ENCODE measurements at regions not wholly inside any gene's neighbourhood (a gene's known extent, or its start where the extent isn't known, plus 50 kb on each side); places are given as distances from the start of the nearest gene placed in this dataset.
"Not testable (repeated sequence)": the region's sequence is repeated elsewhere in the genome, so short reads cannot be mapped to it uniquely, and the experiment has no call there.

DNA sequence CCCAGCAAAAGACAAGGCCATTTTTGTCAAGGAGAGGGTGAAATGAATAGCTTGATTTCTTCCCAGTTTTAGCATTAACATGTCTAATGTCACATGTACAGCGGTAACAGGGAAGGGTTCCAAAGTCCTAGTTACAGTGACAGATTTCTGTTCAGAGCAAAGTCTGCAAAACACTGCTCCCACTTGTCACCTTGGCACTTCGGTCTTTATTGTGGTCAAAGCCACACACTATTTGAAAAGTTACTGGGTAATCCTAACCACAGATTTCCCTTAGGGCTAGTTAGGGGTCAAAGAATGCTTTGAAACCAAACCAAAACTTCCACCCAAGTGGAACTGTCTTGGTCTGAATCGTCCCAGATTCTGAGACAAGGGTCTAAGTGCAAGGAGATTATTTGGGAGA is 455.6 kb downstream of the HS3ST3B1 start:
- no peak for DNase-seq

DNA sequence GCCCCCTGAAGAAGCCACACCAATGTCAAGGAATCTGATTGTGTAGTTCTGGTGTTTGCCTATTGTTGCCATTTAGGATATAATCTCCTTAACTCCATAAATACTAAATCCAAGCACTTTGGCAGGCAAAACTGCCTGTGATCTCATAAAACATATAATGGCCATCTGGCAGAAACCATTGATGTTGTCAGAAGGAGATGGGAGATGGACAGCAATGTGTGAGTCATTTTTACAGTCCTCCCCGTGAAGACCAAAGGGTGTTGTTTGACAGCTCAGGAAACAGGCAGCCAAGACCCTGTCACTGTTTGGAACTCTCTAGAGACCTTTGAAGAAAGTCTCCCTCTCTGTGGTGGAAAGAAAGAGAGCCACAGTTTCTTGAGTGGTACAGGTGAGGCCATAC is 454.1 kb downstream of the HS3ST3B1 start:
- DNase-seq = no peak

DNA sequence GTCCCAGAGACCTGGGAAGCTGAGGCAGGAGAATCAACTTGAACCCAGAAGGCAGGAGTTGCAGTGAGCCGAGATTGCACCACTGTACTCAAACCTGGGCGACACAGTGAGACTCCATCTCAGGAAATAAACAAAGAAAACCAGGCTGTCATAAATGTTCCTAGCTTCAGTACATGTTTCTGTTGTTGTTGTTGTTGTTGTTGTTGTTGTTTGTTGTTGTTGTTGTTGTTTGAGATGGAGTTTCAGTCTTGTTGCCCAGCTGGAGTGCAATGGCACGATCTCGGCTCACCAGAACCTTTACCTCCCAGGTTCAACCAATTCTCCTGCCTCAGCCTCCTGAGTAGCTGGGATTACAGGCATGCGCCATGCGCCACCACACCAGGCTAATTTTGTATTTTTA is 452.5 kb downstream of the HS3ST3B1 start:
- no peak for DNase-seq

DNA sequence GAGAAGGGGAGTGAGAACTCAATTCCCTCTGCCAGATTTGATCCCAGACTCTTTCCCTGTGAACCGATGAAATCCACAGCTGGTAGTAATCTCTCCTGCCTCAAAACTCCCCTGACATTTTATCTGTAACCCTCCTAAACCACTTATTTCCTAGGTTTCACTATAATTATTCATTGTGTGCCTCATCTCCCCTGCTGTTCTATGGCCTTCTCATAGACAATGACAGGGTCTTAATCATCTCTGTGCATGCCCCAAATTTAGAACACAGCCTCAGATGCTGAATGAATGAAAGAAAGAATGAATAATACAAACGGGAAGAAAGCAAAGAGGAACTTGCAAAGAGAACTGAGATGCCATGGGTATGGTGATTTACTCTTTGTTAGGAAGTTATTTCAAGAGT is 451.1 kb downstream of the HS3ST3B1 start:
- no peak for DNase-seq

DNA sequence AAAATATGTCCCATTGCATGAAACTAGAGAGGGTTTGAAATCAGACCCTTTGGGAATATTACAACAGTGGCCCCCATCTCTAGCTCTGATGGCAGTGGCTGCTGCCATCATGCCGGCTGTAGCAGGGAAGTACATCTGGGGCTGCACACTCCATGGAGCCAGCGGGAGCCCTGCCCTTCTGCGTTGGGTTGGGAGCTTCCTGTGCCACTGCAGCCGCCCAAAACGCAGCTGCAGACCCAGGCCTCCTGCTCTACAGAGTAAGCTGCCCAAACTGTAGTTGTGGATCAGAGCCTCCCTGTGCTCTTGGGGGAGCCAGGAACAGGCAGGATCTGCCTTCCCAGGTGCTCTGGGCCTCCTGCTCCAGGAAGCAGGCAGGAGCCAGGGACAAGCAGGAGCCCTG is 450.0 kb downstream of the HS3ST3B1 start:
- no peak for DNase-seq

DNA sequence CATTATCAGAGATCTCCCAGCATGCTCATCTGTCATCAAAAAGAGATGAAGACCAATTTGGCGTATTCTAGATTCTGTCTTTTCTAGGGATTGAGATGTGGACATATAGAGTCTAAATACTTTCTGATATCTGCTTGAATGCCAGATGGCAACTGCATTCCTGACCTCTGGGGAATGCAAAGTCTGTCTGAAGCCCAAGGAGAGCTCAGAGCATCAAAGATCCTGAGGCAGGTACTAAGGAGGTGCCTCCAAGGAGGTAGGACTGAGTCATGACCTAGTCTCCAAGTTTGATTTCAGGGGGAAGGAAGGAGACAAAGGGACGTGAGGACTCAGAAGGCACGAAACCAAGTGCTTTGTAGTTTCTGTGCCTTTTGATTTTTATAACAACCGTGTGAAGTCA is 448.4 kb downstream of the HS3ST3B1 start:
- no peak for DNase-seq

DNA sequence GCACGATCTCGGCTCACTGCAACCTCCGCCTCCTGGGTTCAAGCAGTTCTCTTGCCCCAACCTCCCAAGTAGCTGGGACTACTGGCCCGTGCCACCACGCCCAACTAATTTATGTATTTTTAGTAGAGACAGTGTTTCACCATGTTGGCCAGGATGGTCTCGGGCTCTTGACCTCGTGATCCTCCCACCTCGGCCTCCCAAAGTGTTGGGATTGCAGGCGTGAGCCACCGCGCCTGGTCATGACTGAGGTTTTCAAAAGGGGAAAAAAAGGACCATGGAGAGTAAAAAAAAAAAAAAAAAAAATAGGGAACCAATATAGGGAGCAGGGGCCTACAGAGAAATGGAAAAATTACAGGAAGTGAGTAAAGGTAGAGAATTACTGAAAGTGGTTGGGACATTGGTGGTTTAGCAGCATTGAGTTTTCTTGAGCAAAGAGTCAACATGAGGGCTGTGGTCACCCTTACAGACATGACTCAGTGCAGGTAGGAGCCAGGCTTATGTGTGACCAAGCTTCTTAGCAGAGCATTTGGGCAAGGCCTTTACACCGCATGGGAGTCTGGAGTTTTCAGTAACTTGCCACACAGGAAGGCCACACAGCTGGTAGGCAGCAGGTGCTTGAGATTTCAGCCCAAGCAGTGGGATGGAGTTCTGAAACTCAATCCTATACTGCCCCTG is 447.3 kb downstream of the HS3ST3B1 start:
- DNase-seq = no peak

DNA sequence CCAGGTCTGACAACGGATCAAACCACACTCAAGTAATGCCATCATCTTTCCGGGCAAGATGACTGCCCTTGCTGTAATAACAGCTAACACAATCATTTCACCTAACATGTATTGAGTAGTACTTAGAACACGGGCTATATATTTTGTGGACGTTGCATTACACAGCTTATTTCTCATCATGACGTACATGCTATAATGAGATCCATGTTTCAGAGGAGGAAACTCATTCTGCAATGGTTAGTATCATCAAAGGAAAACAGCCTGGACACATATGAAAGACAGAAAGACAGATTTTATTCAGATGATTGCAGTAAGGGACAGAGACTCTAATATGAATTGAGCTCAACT is 446.7 kb downstream of the HS3ST3B1 start:
- DNase-seq = no peak

DNA sequence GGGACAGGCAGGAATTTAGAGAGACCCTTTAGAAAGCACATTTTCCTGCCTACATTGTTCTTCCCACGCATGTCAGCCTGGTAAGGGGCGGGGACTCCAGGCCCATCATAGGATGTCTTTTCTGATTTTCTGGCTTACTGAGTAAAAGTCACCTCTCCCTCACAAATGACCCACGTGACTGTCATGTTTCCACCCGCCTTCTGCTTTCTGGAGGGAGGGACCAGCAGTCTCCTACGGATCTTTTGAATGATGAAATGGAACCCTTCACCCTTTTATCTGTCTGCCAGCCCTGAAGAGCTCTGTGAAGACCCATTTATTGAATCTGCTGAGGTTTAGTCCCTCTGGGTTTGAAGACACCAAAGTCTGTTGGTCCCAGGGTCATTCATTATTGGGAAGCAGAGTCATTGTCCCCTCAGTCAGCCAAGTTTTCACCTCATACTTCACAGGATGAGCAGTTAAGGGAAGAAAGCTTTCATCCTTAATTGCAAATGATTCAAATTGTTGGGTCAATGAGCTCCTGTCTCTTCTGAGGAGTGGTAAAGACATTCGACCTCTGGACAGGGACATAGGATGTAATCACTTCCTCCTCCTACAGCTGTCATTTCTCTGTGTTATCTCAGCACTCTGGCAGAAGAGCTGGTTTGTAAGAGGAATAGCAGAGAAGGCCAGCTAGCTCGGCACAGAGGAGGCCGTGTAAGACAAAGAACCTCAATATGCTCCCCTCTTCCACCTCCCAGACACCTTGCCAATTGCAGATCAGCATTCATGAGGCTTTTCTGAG is 446.1 kb downstream of the HS3ST3B1 start:
- DNase-seq = no peak

DNA sequence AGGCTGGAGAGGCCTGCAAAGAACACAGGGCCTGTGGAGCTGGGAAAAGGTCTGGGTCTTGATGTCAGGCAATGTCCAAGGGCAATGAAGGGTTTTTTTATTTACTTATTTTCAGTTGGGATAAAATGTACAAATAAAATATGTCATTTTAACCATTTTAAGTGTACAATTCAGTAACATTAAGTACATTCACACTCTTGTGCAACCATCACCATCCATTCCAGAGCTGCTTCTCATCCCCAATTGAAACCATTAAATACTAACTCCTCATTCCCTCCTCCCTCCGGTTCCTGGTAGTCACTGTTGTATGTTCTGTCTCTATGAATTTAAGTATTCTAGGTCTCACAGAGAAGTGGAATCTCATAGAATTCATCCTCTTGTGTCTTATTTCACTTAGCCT is 444.7 kb downstream of the HS3ST3B1 start:
- no peak for DNase-seq

DNA sequence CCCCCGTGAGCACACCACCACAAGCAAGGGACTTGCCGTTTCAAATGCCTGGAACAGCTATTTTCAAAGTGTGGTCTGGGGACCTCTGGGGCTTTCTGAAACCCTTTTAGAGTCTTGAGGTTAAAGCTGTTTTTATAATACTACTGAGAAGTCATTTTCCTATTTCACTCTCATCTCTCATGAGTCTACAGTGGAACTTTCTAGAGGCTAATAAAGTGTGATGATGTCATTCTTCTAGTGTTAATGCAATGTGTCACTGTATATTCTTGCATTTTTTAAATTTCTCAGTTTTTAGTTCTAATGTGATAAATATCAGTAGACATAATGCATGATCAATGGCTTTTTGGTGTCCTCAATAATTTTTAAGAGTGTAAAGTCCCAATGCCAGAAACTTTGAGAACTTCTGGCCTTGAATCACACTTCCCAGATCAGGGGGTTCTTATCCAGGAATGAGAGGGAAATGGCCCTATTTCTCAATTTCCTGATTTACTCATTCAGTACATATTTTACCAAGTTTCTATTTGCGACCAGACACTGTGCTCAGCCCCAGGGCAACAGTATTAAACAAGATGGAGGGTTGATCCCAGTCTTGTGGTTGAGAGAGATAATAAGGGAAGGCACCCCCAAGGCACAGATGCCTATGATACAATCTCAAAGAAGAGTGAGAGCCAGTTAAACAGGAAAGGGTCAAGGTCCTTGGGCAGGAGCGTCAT is 444.0 kb downstream of the HS3ST3B1 start:
- no peak for DNase-seq

DNA sequence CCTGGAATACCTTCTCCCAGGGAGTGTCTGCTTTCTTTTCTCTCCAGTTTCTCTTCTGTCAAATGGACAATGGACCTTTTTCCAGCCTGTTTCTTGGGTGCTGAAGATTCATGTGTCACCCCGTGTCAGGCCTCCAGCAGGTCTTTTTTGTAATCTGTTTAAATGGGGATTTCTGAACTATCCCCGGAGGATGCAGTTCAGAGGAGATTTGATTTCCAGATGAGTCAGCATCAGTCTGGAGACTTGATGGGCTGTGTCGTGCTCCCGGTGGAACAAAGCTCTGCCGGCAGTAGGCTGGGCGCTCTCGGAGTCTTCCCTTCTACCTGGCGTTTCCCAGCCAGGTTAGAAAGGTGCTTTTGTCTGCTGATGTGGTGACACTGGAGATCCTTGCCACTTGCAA is 440.6 kb downstream of the HS3ST3B1 start:
- DNase-seq = no peak

DNA sequence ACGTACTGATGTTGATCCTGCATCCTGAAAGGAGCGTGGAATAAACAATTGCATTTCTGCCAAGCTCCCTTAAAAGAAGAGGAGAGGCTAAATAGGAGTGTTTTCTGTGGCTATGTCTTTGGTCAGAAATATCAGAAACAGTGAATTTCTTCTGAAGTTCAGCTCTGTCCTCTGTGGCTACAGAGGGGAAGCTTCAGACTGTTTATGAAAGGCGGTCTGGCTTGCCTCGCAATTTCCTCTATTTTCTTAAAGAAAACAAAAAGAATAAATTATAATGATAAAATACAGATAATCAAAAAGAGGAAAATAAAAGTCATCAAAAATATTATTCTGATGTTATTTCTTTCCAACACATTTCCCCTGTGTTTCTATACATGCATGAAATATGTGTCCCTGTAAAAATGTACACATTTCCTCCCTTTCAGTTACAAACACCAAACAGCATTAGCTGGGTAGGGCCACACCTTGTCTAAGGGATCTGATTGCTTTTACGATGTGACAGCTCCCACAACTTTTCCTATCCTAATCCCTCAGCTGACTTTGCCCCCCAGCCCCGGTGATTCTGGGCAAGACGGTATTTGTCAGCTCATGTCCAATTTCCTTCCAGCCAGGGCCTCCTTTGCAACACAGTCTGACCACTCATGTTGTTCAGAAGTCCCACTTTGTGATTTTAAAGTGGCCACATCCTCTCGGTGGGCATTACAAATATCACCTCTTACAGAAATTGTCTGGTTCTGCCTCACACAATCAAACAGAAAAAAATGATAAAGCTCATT is 439.0 kb downstream of the HS3ST3B1 start:
- DNase-seq = no peak

DNA sequence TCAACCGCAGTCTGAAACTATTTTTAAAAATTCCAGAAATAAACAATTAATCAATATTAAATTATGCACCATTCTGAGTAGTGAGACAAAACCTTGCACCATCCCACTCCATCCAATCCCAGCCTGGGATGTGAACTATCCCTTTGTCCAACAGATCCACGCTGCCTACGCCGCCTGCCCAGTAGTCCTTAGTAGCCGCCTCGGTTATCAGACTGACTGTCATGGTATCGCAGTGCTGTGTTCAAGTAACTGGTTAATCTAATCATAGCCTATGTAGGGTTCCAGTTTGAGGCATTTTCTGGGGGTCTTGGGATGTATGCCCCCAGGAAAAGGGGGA is 437.7 kb downstream of the HS3ST3B1 start:
- DNase-seq = no peak

DNA sequence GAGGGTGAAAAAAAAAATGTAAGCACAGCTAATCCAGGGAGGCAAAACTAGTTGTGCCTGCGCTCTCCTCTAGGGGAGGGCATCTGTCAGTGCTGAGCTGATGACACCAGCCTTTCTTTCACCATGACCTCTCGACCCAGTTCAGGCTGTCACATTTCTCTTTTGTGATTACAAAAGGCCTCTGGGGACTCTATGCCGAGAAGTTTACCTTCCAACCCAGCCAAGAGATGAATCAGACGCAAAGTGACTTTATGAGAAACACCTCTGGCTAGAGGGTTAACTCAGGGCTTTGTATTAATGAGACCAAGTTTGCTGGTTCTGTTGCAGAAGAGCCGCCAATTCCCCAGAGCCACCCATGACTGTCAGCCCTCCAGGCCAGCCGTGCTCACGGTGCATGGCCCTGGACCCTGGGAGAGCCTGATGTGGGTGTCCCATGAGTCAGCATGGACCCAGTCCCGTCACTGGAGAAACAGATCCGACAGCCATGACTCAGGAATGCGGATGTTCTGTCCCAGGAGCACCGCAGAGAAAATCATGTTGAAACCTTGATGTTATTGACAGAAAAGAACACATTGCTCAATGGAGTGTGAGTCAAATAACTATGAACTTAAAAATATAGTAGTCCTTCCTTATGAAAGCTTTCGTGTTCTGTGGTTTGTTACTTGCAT is 437.2 kb downstream of the HS3ST3B1 start:
- no peak for DNase-seq

DNA sequence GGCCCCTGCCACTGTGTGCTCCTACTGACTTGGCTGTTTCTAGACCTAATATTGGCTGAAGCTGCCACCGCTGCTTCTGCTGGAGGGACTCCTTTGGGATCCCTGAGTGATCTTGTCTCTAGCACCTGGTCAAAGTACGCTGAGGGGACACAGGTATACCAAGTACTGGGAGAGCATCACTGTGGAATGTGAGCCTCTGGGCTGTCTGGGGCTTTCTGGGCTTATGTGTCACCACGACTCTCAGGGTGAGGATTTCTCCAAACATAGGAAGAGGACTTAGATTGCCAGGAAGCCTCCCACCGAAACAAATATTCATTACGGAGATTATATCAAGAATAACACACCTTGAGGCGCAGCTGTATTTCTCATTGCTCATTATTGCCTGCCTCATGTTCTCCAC is 435.8 kb downstream of the HS3ST3B1 start:
- DNase-seq = no peak

DNA sequence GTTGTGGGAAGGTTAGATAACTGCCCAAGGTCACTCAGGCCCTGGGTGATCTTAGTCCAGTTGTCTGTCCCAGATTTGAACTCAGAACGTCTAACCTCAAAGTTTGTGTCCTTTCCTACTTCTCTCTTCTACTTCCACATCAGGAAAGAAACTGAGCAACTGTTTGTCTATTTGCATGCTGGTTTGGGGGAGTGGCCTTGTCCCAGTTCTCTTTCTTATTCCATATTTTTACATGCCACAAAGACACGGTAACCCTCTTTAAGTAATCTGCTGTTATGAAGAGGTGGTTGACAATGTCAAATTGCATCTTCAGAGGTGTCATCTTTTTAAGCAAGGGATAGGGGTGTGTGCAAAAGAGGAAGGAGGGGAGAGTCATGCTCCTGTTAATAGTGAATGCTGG is 432.5 kb downstream of the HS3ST3B1 start:
- no peak for DNase-seq

DNA sequence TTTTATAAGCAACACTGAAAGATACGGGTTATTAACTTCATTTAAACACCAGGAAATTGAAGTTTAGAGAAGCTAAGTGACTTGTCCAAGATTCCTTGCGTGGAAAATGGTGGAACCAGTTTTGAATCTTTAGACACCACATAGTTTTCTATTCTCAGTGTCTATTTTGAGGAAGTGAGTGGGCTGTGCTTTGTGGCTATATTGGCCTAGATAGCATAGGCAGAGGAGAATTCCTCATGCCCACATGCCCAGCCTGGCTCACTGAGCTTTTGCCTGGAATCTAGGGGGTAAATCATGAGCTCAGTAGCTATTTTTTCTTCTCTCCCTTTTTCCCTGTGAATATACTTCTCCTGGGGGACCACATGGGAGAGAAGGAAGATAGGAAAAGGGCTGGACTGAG is 431.3 kb downstream of the HS3ST3B1 start:
- DNase-seq = no peak

DNA sequence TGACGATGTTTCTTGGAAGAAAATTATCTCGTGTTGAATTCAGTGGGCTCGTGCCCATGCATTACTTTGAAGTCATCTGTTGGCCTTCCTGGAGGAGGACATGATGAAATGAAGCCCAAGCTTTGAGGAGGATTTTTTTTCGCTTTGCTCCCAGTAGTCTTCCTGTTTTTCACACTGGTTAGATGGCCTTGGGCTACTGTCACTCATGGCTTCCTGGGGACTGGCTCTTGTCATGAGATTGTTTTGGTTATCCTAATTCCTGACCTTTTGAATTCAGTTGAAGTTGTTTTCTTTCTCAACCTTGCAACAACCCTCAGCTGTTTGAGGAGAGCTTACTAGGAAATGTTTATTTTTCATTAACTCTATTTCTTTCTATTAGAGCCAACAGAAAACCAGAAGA is 430.7 kb downstream of the HS3ST3B1 start:
- DNase-seq = no peak

DNA sequence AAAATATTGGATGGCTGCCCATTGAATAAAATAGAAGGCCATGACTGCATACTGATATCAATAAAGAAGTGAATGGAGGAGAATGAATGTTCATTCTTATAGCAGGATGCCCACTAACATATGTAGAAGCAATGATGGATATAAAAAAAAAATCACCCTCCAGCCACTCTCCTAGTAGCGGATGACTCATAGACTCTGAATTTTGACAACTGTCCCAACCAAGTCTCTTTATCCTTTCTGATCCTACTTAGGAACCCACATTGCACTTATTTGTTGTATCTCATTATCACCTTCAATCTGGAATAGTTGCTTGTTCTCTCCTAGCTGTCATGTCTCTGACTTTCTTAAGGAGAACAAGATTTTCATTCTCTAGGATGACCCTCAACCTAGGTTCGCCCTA is 429.9 kb downstream of the HS3ST3B1 start:
- no peak for DNase-seq

DNA sequence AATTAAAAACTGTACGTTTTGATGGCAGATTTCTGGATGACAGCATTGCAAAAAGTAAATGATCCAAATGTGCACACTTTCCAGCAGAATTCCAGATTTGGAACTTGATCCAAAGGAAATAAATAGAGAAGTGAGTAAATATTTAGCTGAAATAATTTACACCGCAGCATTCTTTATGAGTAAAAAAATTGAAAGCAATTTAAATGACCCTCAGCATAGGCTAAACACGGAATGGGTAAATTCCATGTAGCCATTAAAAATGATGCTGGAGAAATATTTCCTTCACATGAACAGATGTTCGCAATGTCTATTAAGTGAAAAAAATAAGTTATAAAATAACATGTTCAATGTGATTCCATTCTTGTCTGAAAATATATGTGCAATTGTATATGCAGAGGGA is 424.8 kb downstream of the HS3ST3B1 start:
- DNase-seq = no peak

DNA sequence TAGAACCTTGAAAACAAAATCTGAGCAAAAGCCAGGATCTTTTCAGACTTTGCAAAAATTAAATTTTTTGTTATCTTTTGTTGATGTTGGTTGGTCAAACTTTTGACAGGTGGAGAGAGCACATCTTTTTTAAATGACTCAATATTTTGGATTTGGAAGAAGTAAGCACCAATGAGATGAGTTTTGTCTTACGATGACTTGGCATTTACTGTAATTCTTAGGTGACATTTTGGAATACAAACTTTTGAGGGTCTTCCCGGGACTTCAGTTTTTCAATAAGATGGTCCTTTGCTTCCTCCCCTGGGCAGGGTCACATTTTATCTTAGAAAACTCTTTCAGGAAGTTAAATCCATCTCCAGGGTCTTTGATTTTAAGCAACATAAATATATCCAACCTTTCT is 423.9 kb downstream of the HS3ST3B1 start:
- no peak for DNase-seq

DNA sequence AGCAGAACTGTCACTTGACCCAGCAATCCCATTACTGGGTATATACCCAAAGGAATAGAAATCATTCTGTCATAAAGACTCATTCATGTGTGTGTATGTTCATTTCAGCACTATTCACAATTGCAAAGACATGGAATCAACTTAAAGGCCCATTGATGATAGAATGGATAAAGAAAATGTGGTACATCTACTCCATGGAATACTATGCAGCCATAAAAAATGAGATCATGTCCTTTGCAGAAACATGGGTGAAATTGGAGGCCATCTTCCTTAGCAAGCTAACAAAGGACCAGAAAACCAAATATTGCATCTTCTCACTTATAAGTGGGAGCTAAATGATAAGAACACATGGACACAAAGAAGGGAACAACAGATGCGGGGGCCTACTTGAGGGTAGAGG is 422.5 kb downstream of the HS3ST3B1 start:
- not testable (repeated sequence) for DNase-seq
